HFF-Myc (cell line): ENCODE measurements at regions not wholly inside any gene's neighbourhood (a gene's known extent, or its start where the extent isn't known, plus 50 kb on each side); places are given as distances from the start of the nearest gene placed in this dataset.

Source experiments
- DNase-seq: peaks from one replicate; pipeline ENCODE4 v3.0.0-alpha.2; 2011; ENCODE audit warnings: low read depth; ENCODE audit errors: extremely low read depth
- H3K4me3 ChIP-seq: replicated peaks from 2 replicates; pipeline ENCODE4 v1.5.1; 2011; ENCODE audit warnings: low read depth, mild to moderate bottlenecking, control low read depth, low read length
- CTCF ChIP-seq: IDR thresholded peaks from 2 replicates; pipeline ENCODE4 v1.5.1; 2012; ENCODE audit warnings: mild to moderate bottlenecking, low read depth, low read length, control low read depth; ENCODE audit errors: missing control alignments

DNA sequence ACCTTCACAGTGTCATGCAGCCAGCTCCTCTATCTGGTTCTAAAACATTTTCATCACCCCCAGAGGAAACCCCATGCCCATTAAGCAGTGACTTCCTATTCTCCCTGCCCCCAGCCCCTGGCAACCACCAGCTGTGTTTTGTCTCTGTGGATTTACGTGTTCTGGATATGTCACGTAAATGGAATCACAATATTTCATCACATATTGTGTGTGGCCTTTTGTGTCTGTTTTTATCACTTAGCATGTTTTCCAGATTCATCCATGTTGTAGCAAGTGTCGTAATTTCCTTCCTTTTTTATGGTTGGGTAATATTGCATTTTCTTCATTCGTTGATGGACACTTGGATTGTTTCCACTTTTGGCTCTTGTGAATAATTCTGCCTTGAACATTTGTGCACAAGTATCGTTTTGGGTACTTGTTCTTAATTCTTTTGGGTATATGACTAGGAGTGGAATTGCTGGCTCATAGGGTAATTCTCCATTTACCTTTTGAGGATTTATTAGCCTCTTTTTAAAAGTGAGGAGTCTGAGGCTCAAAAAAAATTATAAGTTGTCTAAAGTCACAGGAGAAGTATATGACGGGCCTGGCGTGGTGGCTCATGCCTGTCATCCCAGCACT lies 127.0 kb downstream of the MRPS6 start:
- no peak overlapping the region for H3K4me3 ChIP-seq
- TF ChIP-seq CTCF: no peak
- no peak for DNase-seq

GRCh38 chr21:34201001-34201400 lies 127.6 kb downstream of the MRPS6 start:
- H3K4me3 ChIP-seq: no peak overlapping the region
- DNase-seq: no peak
- TF ChIP-seq CTCF: no peak

GRCh38 chr21:34201481-34201858 lies 128.1 kb downstream of the MRPS6 start:
- TF ChIP-seq CTCF: no peak
- no peak for DNase-seq
- peak overlapping the region; percentile 29 for H3K4me3 ChIP-seq

DNA sequence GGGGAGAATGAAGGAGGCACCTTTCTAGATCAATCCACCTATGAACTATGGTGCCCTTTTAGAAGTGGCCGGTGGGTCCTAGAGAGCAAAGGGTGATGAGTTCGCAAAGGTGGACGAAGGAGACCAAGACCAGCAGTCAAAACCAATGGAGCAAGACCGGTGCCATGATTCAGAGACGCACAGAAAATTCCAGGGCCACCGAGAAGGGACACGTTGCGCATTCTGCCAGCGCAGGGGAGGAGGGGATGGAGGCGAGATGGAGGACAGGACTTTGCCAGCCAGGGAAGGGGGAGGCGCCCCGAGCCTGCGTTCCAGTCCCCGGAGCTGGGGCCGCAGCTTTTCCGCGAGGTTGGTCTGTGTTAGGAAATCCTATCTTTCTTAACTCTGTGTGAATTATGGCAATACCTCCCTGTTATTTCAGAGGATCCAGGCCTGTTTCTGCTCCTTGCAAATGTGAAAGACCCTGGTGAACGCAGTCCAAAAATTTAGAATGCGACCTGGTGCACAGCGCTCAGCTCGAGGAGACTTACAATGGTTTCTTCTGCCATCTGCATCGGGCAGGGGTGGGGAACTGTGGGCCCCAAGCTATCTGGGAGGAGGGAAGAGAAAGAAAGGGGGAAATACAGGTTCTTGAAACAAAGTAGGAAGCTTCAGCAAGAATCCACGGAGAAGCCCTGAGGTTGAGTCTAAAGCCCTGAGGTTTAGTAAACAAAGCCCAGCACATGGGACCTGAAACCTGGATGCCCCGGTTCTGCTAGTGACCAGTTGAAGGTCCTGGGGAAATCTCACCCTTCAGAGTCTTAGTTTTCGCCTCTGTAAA lies 129.4 kb downstream of the MRPS6 start:
- no peak overlapping the region for H3K4me3 ChIP-seq
- no peak for TF ChIP-seq CTCF
- no peak for DNase-seq

GRCh38 chr21:34203851-34204420 lies 130.6 kb downstream of the MRPS6 start:
- H3K4me3 ChIP-seq: no peak overlapping the region
- TF ChIP-seq CTCF: no peak
- DNase-seq: no peak

- H3K4me3 ChIP-seq: no peak overlapping the region
- DNase-seq: no peak
- TF ChIP-seq CTCF: no peak
Observed at GRCh38 chr21:34204481-34205439, 131.4 kb downstream of the MRPS6 start.
